ENCODE measurements at regions not wholly inside any gene's neighbourhood (a gene's known extent, or its start where the extent isn't known, plus 50 kb on each side); places are given as distances from the start of the nearest gene placed in this dataset.

DNA sequence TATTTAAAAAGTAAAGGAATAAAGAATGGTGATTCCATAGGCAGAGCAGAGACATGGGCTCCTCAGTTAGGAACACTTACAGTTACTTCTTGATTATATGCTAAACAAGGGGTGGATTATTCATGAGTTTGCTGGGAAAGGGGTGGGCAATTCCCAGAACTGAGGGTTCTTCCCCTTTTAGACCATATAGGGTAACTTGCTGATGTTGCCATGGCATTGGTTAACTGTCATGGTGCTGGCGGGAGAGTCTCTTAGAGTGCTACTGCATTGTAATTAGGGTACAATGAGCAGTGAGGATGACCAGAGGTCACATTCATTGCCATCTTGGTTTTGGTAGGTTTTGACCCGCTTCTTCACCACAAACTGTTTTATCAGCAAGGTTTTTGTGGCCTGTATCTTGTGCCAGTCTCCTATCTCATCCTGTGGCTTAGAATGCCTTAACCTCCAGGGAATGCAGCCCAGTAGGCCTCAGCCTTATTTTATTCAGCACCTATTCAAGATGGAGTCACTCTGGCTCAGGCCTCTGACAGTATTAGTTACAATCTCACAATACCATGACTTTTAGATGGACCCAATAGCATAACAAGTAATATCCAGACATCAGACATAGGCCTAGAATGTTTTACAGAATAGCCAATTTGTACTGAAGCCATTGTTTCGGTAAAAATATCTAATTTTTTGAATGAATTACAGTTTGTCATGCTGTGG lies 106.8 kb downstream of the ZBTB18 start:
- DNase-seq, result no peak

DNA sequence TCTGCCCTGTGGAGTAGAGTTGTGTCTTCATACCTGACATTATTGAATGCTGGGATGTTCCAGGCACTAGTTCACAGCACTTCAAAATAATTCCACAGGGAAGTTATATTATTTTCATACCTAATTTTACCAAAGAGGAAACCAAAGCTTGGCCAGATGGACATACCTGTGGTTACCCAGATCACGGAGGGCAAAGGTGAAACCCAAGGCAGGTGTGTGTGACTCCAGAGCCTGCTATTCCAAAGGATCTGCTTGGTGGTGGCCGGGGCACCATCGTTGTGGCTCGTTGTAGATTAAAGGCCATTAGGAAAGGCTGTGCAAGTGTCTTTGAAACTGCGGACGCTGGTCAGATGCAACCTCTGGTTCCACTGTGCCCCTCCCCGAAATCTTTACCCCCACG lies 108.6 kb downstream of the ZBTB18 start:
- DNase-seq, result no peak

DNA sequence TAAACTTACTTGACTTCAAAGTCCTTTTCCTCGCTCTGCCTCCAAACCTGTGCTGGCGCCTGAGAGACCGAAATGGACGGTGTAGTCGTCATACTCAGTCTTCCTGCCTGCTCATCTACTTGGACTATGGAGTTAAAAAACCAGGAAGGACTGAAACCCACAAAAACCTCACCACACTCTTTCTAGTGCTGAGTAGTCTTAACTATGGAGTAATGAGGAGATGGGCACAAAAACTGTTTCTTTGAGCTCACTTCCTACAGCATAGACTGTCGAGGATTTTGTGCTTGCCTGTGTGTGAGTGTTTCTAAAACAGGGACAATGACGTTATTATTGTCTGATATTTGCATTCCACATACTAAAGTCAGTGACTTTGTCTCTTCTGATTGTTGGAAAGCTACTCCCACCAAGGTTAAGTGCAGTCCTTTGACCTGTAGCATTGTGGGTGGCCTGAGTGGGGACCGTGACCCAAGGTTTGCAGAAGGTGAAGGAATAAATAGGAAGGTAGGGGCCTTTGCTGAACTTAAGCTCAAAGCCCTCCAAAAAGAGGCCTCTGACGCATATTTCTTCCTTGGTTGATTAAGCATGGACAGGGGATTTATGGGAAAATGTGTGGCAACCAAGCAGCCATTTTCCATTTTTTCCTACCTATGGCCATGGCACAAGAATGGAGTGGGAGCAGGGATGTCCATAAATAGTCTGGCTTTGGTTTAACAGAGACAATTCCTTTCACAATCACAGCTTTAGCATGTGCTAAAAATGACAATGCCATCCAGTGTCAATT lies 109.6 kb downstream of the ZBTB18 start:
- no peak for DNase-seq

DNA sequence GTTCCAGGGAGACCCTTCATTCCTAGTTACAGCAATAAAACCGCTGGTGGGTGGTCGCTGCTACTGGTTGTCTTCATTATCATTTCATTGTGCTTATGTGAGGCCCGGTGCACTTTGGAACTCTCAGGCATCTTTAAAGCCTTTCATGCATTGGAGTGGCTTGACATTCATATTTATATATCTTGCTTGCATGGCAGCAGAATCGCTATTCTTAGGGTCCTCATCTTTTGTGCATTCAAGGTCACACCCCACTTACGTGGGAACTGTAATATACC lies 110.1 kb downstream of the ZBTB18 start:
- no peak for DNase-seq

DNA sequence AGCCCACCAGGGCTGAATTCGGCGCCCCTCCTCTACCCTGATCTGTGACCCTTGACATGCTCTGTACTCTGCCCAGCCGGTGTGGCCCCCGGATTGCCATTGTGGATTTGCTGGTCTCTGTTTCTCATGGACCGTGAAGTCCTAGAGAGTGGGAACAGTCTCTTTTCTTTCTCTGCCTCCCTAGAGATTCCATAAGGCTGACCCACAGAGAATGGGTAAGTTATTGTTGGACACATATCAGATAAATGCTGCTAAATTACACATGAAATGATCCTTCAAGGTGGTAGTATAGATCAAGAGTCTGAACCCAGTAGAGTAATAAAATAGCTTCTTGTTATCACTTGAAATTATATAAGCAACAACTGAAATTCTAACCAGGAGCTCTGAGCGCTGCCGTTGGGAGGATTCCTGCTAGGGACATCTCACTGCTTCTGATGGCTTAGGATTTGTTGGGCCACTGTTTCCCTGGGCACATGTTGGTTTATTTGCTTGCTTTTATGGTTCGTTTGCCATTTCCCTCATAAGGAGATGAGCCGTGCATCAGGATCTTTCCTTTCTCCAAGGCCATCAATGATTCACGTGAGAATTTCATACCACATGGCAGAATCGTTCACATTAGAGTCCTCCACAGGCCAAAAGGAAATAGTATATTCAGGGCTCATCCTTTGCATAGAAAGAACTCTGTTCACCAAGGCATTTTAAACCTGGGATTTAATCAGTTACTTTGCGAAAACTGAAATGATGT lies 111.9 kb downstream of the ZBTB18 start:
- DNase-seq, result no peak

DNA sequence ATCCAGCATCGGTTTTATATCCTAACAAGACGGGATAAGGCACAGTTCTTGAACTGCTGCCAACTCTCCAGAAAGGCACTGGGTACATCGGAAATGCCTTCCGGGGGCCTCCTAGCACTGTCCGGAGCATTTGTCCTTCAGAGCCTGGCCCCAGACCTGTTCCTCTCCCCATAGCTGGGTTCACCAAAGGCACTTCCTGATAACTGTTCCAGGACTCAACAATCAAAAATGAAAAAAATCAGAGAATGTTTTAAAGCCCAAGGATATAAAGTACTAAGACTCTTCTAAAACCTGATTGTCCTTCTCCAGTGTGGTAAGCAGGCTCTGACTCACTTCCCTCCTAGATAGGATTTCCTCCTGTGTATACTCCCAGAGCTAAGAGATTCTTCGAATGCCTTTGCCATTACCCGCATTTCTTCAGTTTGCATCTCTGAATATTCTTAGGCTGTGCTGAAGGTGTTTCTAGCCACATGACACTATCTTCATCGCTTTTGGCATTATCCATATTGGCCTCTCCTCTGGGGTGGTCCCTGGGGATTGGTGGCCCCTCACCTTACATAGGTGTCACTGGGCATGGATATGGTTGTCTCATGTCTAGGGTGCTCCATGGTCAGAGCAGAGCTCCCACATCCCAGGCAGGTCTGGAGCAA lies 112.9 kb downstream of the ZBTB18 start:
- DNase-seq, result no peak

DNA sequence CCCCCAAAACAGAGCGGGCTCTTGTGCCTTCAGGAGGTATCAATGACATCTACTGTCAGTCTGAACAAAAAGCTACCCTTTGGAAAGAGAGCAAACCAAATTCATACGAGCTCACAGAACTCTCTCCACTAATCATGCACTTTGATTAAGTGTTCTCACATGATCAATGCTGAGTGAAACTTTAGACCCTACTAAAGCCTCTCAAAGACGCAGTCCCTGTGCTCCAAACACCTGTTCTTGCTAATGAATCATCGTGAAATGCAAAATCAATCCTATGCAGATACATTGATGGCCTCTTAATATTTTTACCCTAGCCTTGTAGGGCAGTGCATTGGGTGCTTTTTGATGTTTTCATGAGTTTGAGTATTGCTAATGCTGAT lies 113.4 kb downstream of the ZBTB18 start:
- DNase-seq, result no peak

DNA sequence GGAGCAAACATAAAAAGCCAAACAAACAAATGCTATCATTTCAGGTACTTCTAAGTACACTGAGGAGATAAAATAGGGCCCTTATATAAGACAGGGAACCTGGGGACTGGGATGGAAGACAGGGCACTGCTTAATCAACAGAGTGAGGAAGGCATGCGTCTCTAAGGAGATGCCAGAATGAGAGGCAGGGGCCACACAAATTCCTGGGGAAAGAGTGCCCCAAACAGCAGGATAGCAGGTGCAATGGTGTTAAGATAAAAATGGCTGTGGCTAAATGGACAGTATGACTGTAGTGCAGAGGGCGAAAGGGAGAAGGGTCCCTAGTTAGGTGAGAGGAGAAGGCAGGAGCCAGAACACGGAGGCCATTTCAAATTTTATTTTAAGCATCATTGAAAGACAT lies 113.9 kb downstream of the ZBTB18 start:
- DNase-seq, result no peak

DNA sequence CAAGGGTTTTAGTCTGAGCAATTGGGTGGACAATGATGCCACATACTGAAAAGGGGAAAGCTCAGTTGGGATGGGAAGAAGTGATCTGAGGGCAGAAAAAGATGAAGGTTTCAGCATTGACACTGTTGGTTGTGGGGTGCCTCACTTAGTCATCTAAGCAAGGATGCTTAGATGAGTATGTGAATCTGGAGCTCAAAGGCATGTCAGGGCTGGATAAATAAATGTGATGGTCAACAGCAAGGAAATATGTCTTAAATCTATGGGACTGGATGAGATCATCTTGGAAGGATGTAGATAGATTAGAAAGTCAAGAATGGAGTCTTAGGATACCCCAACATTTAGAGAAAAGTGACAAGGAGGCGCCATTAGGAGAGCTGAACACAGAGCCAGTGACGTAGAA lies 114.6 kb downstream of the ZBTB18 start:
- no peak for DNase-seq

DNA sequence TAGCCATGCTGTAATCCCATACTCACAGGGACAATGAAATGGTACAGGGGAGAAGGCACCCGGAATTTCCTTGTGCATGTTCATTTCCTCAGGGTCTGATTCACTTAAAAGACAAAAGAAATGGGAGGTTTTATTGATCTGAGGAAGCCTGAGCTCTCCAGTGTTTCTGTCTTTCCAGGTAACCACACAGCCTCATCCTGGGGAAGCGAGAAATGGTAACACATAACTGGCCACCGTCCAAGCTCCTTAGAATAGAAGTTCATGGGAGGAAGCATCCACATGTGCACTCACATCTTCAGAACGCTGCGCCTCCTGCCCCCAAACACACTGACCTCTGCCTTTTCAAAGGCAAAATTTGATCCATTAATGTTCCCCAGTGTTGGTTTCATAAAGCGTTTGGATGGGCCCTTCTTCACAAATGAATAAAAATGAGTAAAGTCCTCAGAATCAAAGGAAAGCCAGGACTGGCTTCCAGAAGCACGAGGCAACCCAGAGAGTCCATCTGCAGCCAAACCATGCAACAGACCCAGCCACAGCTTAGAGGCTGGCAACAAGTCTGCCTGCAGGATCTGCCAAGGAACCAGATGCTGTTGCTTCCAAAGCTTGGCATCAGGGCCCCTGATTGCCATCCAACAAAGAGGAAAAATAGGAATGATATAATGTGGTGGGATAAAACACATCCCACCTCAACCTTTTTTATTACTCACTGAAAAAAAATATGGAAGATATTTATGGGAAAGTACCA lies 120.3 kb downstream of the ZBTB18 start:
- no peak for DNase-seq

DNA sequence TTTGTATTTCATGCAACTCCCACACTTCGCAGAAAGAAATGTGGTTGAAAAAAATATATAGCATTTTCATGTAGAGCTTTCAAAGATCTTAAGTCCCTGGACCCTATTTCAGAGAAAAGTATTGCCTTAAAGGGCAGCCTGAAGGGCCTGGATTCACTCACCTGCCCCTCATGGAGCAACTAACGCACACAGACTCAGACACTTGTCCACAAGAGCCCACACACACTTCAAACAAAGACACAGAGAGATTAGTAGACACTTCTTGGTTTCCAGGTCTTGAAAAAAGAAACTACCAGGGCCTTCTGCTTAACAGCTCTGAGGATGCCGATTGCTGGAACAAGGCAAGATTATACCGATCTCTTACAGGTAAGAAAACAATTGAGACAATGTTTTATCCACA lies 122.2 kb downstream of the ZBTB18 start:
- no peak for DNase-seq

DNA sequence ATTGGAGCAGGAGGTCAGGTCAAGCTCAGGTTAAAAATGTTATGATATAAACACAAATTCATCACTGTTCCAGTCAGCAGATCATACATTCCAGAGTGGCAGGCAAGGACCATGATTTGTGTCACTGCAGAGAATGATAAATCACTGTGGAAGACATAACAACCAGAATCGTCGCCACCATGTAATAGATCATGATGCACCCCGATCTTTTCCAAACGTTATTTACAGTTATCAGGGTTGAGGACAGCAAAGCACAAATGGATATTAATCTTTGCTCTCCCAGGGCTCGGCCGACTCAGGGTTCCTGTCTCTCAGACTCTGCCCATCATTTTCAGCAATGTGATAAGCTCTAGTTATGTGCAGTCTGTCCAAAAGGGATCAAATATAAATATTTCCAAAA lies 122.7 kb downstream of the ZBTB18 start:
- no peak for DNase-seq

DNA sequence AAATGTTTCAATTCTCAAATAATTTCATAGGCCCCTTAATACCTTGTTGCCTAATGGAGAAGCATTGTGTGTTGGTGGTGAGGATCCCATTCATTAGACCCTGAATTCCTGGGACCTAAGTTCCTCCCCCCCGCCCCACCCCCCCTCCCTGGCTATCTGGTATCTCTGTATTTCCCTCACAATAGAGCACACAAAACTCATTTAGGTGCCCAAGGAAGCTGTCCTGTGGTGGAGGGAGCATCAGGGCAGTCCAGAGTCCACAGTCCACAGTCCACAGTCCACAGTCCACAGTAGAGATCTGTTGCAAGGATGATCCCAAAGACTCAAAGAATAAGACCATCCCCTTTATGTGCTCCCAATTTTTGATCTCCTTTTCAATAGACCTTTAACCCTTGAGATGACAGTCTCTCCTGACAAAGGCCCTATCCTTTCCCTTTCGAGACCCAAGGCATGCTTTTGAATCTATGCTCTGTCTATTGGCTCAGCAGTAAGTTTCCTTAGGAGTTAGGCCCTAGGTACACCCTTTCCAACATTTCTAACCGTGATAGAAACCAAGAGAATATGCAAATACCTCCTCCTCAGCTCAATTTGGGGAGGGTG lies 123.9 kb downstream of the ZBTB18 start:
- no peak for DNase-seq

DNA sequence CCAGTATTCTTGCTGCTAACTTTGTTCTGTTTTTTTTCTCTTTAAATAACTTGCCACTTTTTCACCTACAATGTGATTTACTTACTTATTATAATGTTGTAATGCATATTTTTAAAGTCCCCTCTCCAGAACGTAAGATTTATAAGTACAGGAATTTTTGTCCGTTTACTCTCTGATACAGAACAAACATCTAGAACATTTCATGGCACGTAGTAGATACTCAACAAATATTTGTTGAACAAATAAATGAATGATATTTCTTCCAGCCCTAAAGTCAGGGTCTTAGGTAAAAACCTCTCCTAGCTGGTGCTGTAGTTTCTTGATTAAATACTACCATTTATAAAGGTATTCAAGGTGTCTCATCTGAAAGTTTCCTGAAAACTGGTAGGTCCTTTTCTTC lies 125.1 kb downstream of the ZBTB18 start:
- no peak for DNase-seq

DNA sequence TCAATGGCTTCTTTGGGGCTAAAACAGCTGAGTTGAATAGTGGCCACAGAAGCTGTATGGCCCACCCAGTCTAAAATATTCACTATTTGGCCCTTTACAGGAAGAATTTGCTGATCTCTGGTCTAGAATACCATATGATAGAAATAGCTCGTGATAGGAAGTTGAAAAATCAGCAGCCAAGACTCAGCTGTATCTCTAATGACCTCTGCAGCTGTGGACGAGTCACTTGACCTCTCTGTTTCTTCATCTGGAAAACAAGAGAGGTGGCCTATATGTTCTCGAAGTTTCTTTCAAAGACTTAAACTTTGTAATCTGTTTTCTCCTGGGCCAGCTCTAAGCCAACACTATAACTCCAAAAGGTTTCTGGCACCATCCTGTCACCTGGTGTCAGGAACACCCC lies 129.2 kb downstream of the ZBTB18 start:
- no peak for DNase-seq

DNA sequence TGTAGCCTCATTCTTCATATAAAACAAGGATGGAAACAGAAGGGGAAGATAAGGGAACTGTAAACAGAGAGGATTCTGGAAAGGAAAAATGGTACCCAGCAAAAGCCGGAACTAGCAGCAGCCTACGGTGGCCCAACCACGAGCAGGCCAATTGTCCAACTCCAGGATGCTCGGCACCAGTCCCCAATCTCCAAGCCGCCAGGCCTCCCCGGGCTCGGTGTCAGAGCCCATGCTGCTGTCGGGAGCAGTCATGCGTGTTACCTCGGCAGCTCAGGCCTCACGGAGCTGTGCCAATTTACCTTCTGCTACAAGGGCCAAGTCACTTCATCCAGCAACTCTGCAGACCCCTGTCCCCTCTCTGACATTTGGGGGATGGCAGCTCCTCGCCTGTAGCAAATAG lies 130.8 kb downstream of the ZBTB18 start:
- DNase-seq, result no peak

DNA sequence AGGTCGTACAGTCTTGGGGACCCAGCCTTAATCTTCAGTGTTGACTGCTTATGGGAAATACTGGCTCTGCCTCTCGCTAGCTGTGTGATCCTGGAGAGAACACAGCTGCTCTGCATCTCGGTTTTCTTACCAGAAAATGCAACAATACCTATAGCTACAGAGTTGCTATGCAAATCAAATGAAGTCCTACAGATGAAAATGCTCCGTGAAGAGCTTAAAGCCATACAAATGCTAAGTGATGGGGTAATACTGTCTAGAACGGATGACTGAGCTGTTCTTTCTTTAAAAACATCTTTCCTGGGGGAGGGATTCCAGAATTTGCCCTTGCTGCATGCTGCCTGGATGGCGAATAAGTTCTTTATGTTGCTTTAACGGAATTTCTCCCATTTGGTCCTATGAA lies 132.0 kb downstream of the ZBTB18 start:
- no peak for DNase-seq

DNA sequence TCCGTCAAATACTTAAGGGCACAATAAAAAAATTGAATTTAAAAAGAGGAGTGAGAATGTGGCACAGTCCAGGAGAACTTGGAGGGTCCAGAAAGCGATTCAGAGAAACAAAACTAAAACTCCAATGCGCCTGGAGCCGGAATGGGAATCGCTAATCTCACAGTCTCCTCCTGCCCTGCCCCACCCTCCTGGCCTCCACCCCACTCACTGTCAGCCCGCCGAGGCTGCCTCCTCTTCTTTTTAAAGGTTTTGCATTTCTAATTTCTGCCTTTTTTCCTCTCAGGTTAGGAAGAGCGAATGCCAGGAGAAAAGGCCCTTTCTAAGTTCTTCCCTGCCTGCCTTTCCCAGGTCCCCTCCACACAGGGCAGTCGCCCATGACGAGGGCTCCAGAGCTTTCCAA lies 135.3 kb downstream of the ZBTB18 start:
- DNase-seq, result no peak

DNA sequence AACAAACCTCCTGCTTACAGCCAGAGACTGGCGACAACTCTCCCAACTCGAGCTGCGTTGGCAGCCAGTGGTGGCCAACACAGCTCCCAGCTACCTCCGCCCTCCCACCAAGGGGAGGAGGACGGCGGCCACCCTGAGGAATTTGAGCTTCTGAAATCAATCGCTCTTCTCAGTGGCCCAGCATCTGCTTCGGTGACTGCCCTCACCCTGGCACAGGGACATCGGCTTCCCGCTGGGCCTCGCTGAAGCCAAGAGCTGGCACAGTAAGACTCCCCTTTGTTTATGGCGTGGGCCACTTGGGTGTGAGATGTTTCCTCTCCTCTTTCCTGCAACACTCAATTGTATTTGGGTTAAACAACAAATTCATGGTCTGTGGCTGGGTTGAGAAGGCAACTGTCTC lies 136.2 kb downstream of the ZBTB18 start:
- no peak for DNase-seq

DNA sequence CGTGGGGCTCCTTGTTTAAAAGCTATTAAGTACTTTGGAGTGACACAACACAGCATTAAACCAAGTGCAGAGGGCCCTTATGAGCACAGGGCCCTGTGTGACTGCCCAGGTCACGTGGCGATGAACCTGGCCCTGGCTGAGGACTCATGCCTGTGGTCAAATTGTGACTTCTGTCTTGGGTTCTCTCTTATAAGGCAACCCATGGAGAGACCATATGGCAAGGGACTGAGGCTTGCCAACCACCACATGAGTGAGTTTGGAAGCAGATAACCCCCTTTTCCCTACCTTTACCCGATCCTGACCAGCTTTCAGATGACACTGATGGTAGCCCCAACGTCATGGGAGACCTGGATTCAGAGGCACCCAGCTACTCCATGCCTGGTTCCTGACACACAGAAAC lies 140.5 kb downstream of the ZBTB18 start:
- no peak for DNase-seq

DNA sequence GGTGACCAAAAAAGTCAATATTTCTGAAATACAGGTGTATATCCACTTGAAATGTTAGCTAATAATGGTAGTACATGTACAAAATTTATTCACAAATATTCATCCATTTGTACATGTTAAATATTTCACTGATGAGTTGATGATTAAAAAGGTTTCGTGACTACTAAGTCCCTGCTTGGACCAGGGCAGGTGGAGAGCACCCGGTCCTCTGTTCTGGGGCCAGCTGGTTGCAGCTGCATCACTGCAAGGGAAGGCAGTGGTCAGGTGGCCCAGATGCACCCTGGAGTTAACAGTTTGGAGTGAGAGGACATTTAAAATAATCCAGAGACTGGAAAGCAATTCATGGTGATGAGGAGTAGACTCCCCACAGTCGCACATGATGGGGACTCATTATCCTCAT lies 141.2 kb downstream of the ZBTB18 start:
- DNase-seq, result no peak

DNA sequence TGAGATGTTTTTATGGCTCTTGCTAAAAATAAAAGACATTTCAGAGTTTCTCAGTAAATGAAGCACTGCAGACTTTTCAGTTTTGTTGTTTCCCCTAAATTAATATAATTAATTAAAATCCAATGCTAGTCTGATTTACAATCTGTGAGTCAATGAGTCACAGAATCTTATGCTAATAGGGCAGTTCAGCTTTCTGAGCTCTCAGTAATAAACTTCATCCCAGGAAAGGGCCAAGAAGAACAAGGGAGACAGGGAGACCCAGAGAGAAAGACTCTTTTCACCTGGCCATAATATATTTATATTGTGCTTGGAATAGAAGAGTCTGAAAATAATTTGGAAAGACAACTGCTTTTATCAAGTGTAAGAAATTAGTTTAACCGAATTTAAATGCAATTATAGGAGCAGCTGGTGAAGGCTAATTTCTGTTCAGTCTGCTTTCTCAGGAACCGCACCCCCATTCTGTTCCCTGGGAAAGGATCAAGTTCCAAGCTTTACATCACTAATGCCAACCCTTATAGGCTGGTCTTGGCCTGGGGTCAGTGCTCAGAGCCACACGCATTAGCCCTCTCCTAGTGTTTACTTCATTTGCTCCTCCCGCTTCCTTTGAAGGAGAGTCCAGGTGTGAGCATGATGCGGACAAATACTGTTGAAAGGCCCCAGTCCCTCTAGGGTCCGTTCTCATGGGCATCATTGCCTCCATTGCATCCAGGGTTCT lies 145.6 kb downstream of the ZBTB18 start:
- DNase-seq, result no peak

Data from hematopoietic multipotent progenitor cell treated with erythropoietin and hydrocortisone succinate and interleukin-3 and kit ligand, for 8 days (in vitro differentiated cells).